ENCODE measurements at regions not wholly inside any gene's neighbourhood (a gene's known extent, or its start where the extent isn't known, plus 50 kb on each side); places are given as distances from the start of the nearest gene placed in this dataset.

GRCh38 chr10:76784076-76784475 lies 853.5 kb downstream of the KCNMA1 start:
- H3K27me3 ChIP-seq (ENCODE audit: control insufficient read depth in 2 of 2, insufficient read depth in 2 of 2, low read length in 2 of 2), result no peaks in the 10 kb centered on the region
- H3K9me1 ChIP-seq (ENCODE audit: control insufficient read depth, insufficient read depth, low read length), result no peaks in the 10 kb centered on the region
- H3K9me3 ChIP-seq (replicated peaks; ENCODE audit: control insufficient read depth, insufficient read depth, low read depth, low read length), result no peaks in the 10 kb centered on the region
- ChIA-PET CTCF (ENCODE audit: low intra/inter-chr PET ratio) (no interaction called here), POLR2A (interaction anchor here (0.5 kb wide), 1 partner anchor 15 kb away, joined by 4 read pairs; no protein-coding TSS in a partner anchor)
- H3K4me3 ChIP-seq, result no peak overlapping the region
- H3K27ac ChIP-seq (ENCODE audit: extremely low read depth, low read depth, low read length), result no peak overlapping the region
- ATAC-seq (no peak), DNase-seq (ENCODE audit: extremely low read depth in 1 of 4, low spot score in 3 of 4) (no peak), FAIRE-seq (no peak)
- H3K9ac ChIP-seq (ENCODE audit: insufficient read depth in 1 of 2, low read depth in 2 of 2, low read length in 2 of 2), result no peak overlapping the region
- TF ChIP-seq FOXA3 (CRISPR knock-in tag; conservative IDR thresholded peaks at IDR 0.05 in 1 of 2, IDR thresholded peaks at IDR 0.05 in 1 of 2) (no peak), ETV1 (tag; conservative IDR thresholded peaks at IDR 0.05; ENCODE audit: low read depth) (no peak)
- no peak overlapping the region for H3K4me2 ChIP-seq (ENCODE audit: insufficient read depth, low read length)
- no peaks in the 10 kb centered on the region for H4K20me1 ChIP-seq (replicated peaks; ENCODE audit: control insufficient read depth, insufficient read depth, low read length)
- no peaks in the 10 kb centered on the region for H3K36me3 ChIP-seq (ENCODE audit: control insufficient read depth, insufficient read depth, low read length)
- H3K4me1 ChIP-seq (replicated peaks in 1 of 2; ENCODE audit: control insufficient read depth in 2 of 2, insufficient read depth in 2 of 2, low read length in 2 of 2), result no peaks in the 10 kb centered on the region
- BruUV-seq (replicated peaks), result no TSS peak
- no peak overlapping the region for H2AFZ ChIP-seq (ENCODE audit: low read depth, low read length)
- WGBS (ENCODE audit: insufficient coverage, low coverage, missing lambda C conversion rate), result 0% methylated on average over 1 of the region's 1 CpG
- in situ Hi-C loops (cut with MboI), result no loop called here
- intact Hi-C loops (cut with micrococcal nuclease), result no loop called here
- no peaks in the 10 kb centered on the region for H3K79me2 ChIP-seq (ENCODE audit: control insufficient read depth, insufficient read depth, low read length)

- no peak for DNase-seq (ENCODE audit: extremely low read depth in 1 of 4, low spot score in 3 of 4)
- TF ChIP-seq ZNF253 (CRISPR knock-in tag; conservative IDR thresholded peaks at IDR 0.05), result no peak
Observed at GRCh38 chr10:76779796-76780301, 857.8 kb downstream of the KCNMA1 start.

More at GRCh38 chr10:76779796-76780301, 857.8 kb downstream of the KCNMA1 start:
- no peak overlapping the region for H3K4me3 ChIP-seq
- no peaks in the 10 kb centered on the region; the same call in 1 of the 2 replicates for H3K9me3 ChIP-seq (replicated peaks; ENCODE audit: control insufficient read depth, insufficient read depth, low read depth, low read length)
- no peaks in the 10 kb centered on the region for H3K79me2 ChIP-seq (ENCODE audit: control insufficient read depth, insufficient read depth, low read length)
- no peak for FAIRE-seq
- intact Hi-C loops (cut with micrococcal nuclease) (no loop called here), in situ Hi-C loops (cut with MboI) (no loop called here)
- H3K27ac ChIP-seq (ENCODE audit: extremely low read depth, low read depth, low read length), result no peak overlapping the region
- ChIA-PET POLR2A (no interaction called here), CTCF (ENCODE audit: low intra/inter-chr PET ratio) (no interaction called here)
- H3K4me1 ChIP-seq (replicated peaks in 1 of 2; ENCODE audit: control insufficient read depth in 2 of 2, insufficient read depth in 2 of 2, low read length in 2 of 2), result no peaks in the 10 kb centered on the region
- no peak overlapping the region for H2AFZ ChIP-seq (ENCODE audit: low read depth, low read length)
- no peaks in the 10 kb centered on the region for H3K9me1 ChIP-seq (ENCODE audit: control insufficient read depth, insufficient read depth, low read length)
- no peak overlapping the region for H3K9ac ChIP-seq (ENCODE audit: insufficient read depth in 1 of 2, low read depth in 2 of 2, low read length in 2 of 2)
- 3% methylated on average over 4 of the region's 6 CpGs for WGBS (ENCODE audit: insufficient coverage, low coverage, missing lambda C conversion rate)
- ATAC-seq, result no peak
- no TSS peak for BruUV-seq (replicated peaks)
- no peaks in the 10 kb centered on the region for H4K20me1 ChIP-seq (replicated peaks; ENCODE audit: control insufficient read depth, insufficient read depth, low read length)
- no peaks in the 10 kb centered on the region for H3K36me3 ChIP-seq (ENCODE audit: control insufficient read depth, insufficient read depth, low read length)
- H3K27me3 ChIP-seq (ENCODE audit: control insufficient read depth in 2 of 2, insufficient read depth in 2 of 2, low read length in 2 of 2), result no peaks in the 10 kb centered on the region
- H3K4me2 ChIP-seq (ENCODE audit: insufficient read depth, low read length), result no peak overlapping the region

Measured in K562 (cell line).